Stomach (tissue), 4 donors: ENCODE measurements at regions not wholly inside any gene's neighbourhood (a gene's known extent, or its start where the extent isn't known, plus 50 kb on each side); places are given as distances from the start of the nearest gene placed in this dataset.

Source experiments
- CTCF ChIP-seq, 7 experiments: fragments of 450-650 bp in 4 of 7; fragments of 200-600 bp in 3 of 7; sonication (generic) in 3 of 7; IDR thresholded peaks; one replicate each; pipeline ENCODE4 v1.5.1; 2016 to 2019; ENCODE audit warnings: antibody characterized with exemption in 7 of 7, control low read depth in 2 of 7, mild to moderate bottlenecking in 1 of 7
- EP300 ChIP-seq: sonication (generic); formaldehyde crosslinking; IDR thresholded peaks from one replicate; pipeline ENCODE4 v1.6.1; 2017; ENCODE audit warnings: antibody characterized with exemption
- POLR2A ChIP-seq, 4 donors: fragments of 450-650 bp; IDR thresholded peaks; one replicate each; pipeline ENCODE4 v1.6.1; 2016; ENCODE audit warnings: antibody characterized with exemption in 4 of 4, control low read depth in 2 of 4, mild to moderate bottlenecking in 1 of 4, moderate library complexity in 1 of 4

DNA sequence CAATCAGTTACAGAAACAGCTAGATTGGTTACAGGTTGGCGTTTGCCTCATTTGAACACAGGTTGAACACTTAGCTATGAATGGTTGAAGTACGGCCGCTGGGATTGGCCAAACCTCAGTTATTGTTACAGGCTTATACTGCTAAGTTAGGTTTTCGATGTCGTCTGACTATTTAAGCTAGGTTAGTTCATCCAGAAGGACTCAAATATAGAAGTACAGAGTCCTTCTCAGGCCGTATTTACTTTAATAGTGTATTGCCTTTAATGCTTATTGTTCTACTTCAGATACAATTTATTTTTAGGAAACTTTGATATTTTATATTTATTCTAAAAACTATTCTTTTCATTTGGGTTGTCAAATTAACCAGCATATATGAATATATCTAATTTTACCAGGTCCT lies 334.7 kb downstream of the FAT4 start:
- TF ChIP-seq CTCF (IDR thresholded peaks at IDR 0.05) = no peak
- no peak for TF ChIP-seq EP300
- no peak for TF ChIP-seq POLR2A (IDR thresholded peaks at IDR 0.05)
